ENCODE measurements at regions not wholly inside any gene's neighbourhood (a gene's known extent, or its start where the extent isn't known, plus 50 kb on each side); places are given as distances from the start of the nearest gene placed in this dataset.

GRCh38 chr9:119487118-119487827, 118.0 kb upstream of the BRINP1 start:
- DNase-seq (ENCODE audit: low read depth), result no peak

DNA sequence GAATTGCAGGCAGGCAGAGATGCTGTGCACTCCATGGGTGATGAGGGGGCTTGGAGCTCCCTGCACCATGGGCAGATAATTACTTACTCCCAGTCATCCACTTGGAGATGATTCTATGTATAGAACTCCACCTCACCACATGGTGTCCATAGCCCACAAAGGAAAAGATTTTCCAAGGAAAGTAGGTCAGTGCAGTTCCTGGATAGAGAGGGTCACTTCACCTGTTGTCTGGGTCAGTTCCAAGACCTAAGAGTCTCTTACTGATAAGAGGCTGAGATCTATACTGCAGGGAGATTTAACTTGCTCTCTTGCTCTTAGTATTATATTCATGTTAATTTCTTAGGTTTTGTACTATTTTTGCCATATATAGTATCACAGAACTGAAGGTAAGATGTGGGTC, 113.9 kb upstream of the BRINP1 start:
- no peak for DNase-seq (ENCODE audit: low read depth)

DNA sequence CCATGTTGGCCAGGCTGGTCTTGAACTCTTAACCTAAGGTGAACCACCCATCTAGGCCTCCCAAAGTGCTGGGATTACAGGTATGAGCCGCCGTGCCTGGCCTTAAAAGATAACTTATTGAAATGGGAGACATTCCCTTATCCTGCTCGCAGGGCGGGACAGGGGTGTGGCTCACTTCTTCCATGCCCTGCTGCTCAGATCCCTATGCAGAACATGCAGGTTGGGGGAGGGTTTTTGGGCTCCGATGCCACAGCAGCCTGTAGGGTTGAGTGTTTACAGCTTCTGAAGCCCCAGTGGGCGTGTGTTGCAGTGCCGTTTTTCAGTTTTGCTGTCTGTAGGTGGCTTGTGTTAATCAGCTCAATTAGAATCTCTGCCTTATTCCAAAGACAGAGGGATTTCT, 108.0 kb upstream of the BRINP1 start:
- DNase-seq (ENCODE audit: low read depth), result no peak

- no peak for DNase-seq (ENCODE audit: low read depth)
Measured at GRCh38 chr9:119458068-119458467, 88.8 kb upstream of the BRINP1 start.

- no peak for DNase-seq (ENCODE audit: low read depth)
Measured at GRCh38 chr9:119453980-119454379, 84.7 kb upstream of the BRINP1 start.

DNA sequence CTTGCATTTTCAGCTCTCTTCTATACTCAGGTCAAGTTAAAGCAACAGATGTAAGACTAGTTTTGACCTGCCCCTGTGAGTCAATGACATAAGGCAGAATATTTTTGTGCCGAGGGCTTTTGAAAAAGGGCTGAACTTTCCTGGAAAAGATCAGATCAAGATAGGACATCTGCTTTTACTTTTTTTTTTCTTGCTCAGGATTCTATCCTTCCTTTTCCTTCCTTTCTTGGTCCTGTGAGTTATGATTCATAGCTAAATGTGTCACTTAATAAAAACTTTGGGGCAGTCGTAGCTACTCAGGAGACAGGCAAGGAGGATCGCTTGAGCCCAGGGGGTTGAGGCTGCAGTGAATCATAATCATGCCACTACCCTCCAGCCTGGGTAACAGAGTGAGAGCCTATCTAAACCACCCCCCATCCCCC, 84.3 kb upstream of the BRINP1 start:
- no peak for DNase-seq (ENCODE audit: low read depth)

GRCh38 chr9:119451426-119451825, 82.2 kb upstream of the BRINP1 start:
- DNase-seq (ENCODE audit: low read depth), result no peak

GRCh38 chr9:119443179-119443578, 73.9 kb upstream of the BRINP1 start:
- no peak for DNase-seq (ENCODE audit: low read depth)

GRCh38 chr9:119441832-119442231, 72.6 kb upstream of the BRINP1 start:
- no peak for DNase-seq (ENCODE audit: low read depth)

DNA sequence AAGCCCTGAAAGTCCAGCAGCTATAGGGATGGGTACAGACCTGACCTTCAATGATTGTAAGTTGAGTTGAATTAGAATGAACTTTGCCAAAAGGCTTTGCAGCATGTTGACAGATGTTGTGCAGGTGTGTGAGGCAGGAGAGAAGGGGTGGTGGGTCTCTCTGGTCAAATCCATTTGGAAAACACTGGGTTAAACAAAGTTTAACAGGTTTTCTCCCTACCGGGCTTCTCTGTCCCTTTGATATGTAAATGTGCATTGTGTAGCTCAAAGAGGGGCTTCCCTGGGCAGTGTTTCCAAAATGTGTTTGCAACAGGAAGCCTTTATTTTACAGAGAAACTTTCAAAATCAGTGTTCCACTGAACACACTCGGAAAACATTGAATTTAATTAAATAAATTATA, 72.1 kb upstream of the BRINP1 start:
- no peak for DNase-seq (ENCODE audit: low read depth)

- DNase-seq (ENCODE audit: low read depth), result no peak
Measured at GRCh38 chr9:119436261-119436660, 67.0 kb upstream of the BRINP1 start.

DNA sequence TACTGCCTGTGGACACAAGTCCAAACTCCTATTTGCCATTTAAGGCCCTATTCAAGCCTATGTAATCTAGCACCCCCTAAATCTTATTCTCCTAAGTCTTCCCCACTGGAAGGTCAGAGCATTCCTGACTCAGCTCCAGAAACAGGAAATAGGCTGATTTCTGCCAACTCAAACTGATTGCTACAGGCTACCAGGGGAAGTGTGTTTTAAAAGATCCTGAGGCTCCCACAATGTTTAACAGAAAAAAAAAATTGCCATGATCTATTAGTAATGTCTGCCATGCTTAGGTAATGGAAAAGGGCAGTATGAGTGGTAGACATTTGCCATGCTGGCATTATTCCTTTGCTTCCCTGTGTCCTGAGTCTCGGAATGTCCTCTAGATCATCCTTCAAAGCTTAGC, 65.8 kb upstream of the BRINP1 start:
- DNase-seq (ENCODE audit: low read depth), result no peak

GRCh38 chr9:119432428-119432827, 63.2 kb upstream of the BRINP1 start:
- no peak for DNase-seq (ENCODE audit: low read depth)

GRCh38 chr9:119429302-119429701, 60.1 kb upstream of the BRINP1 start:
- no peak for DNase-seq (ENCODE audit: low read depth)

- DNase-seq (ENCODE audit: low read depth), result no peak
Measured at GRCh38 chr9:119420231-119420630, 51.0 kb upstream of the BRINP1 start.

Measured in activated T-cell treated with anti-CD3 and anti-CD28 coated beads for 48 hours (primary cell).